KBM-7 (cell line): ENCODE measurements at regions not wholly inside any gene's neighbourhood (a gene's known extent, or its start where the extent isn't known, plus 50 kb on each side); places are given as distances from the start of the nearest gene placed in this dataset.

Source experiments
- DNase-seq: peaks from one replicate; pipeline ENCODE4 v3.0.0-alpha.2; 2015
- in situ Hi-C: fragments of 300-500 bp; cut with MboI; formaldehyde crosslinking; loops from 2 replicates; pipeline ENCODE4 v1.14.3; 2020; ENCODE audit warnings: low sequenced_read_pairs, low pct_unique_long_range_greater_than_20kb, mixed read lengths

- DNase-seq, result no peak
Observed at GRCh38 chr18:27447930-27448329, 262.8 kb upstream of the CHST9 start.

GRCh38 chr18:27447451-27447881, 262.4 kb upstream of the CHST9 start:
- in situ Hi-C loops, result no loop called here
- DNase-seq, result no peak

More at GRCh38 chr18:27447930-27448329, 262.8 kb upstream of the CHST9 start:
- in situ Hi-C loops, result no loop called here

GRCh38 chr18:27430595-27430994, 245.5 kb upstream of the CHST9 start:
- in situ Hi-C loops, result no loop called here
- DNase-seq, result no peak

- in situ Hi-C loops, result no loop called here
- no peak for DNase-seq
Observed at GRCh38 chr18:27428716-27429475, 243.8 kb upstream of the CHST9 start.

GRCh38 chr18:27428120-27428519, 243.0 kb upstream of the CHST9 start:
- no peak for DNase-seq
- in situ Hi-C loops, result no loop called here

DNA sequence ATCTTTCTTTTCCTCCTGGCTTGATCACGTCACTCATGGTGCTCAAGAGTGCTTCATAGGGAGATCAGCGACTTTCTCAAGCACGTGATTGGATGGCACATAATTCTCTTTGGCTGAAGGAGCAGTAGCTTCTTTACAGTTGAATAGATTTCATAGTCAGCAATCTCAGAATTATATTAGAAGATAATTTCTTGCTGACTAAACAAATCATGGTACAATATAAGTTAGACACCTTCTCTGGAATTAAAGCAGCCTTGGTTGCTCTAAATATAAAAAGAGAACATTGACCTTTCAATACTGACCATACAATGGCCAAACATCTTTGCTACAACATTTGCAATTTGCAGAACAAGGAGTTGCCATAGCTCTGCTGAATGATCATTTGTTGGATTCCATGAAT, 238.5 kb upstream of the CHST9 start:
- no peak for DNase-seq
- in situ Hi-C loops, result no loop called here

DNA sequence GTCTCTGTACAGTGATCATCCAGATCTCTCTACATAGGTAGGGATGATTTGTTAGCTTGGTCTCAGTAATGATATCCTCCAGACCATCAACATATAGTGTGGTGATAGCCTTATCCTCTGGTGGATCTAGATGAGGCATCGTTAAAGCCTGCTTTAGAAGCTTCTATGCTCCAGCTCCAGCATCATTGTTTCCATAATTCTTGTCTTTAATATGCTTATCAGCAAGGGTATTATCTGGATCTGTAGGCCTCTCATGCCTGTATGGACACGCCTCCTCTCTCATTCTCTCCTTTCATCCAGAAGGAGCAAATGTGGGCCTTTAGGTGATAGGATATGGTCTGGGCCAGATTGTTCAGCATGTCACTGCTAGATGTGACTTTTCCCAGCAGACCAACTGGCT, 234.5 kb upstream of the CHST9 start:
- DNase-seq, result no peak
- in situ Hi-C loops, result no loop called here

- in situ Hi-C loops, result no loop called here
- no peak for DNase-seq
Observed at GRCh38 chr18:27415495-27415894, 230.4 kb upstream of the CHST9 start.

DNA sequence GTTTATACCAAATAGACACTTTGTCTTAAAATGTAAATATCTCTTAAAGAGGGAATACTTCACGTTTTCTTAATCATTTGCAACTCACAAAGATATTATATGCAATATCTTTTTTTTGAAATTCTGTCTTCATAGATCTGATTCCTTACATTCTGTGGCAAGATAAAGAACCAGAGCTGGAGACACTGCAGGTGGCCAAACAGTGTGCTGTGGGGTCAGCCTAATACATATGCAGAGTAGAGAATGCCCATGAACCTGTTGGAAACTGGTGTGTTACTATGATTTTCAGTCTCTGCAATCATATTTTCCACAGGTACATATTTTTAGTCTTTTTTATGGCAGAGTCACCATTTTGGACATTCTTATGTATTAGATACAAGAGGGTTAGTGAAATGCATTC, 229.6 kb upstream of the CHST9 start:
- DNase-seq, result no peak
- in situ Hi-C loops, result no loop called here

GRCh38 chr18:27413495-27414401, 228.6 kb upstream of the CHST9 start:
- in situ Hi-C loops, result no loop called here
- DNase-seq, result no peak

- DNase-seq, result no peak
- in situ Hi-C loops, result no loop called here
Observed at GRCh38 chr18:27412556-27412955, 227.4 kb upstream of the CHST9 start.

DNA sequence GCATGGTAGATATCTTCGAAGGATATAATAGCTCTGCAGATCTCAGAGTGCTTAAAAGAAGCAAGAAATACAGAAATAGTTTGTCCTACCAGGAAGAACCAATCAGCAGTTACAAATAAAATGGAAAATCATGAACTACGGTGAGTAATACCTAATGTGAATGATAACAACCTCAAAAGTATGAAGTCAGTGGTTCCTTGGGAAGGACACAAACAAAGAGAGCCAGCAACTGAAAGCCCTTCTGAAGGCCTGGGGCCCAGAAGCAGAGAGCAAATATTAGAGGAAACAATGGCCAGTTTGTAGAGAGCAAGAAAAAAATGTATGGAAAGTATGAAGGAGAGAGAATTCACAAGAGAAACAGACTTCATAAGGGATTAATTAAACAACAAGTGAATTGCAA, 226.8 kb upstream of the CHST9 start:
- in situ Hi-C loops, result no loop called here
- no peak for DNase-seq

GRCh38 chr18:27411013-27411412, 225.9 kb upstream of the CHST9 start:
- DNase-seq, result no peak
- in situ Hi-C loops, result no loop called here

GRCh38 chr18:27404855-27405254, 219.7 kb upstream of the CHST9 start:
- no peak for DNase-seq
- in situ Hi-C loops, result no loop called here

DNA sequence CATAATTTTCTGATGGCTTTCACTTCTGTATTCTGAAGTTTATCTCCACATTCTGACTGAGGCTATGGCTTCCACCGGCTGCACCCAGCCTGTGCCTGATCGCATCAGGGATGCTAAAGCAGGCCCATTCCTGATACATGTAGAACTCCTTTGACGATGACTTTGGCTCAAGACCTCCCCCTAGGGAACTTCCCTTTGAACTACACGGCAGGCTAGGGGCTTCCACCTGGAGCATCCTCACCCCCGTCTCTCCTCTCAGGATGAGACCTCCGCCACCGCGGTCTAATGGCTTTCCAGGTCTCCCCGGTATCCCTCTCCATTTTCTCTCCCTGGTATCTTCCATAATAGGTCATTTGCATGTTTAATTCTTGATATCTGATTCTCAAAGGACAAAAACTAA, 214.9 kb upstream of the CHST9 start:
- in situ Hi-C loops, result no loop called here

GRCh38 chr18:27395752-27396151, 210.6 kb upstream of the CHST9 start:
- no peak for DNase-seq
- in situ Hi-C loops, result no loop called here

More for the DNA sequence above, 214.9 kb upstream of the CHST9 start:
- DNase-seq, result no peak

DNA sequence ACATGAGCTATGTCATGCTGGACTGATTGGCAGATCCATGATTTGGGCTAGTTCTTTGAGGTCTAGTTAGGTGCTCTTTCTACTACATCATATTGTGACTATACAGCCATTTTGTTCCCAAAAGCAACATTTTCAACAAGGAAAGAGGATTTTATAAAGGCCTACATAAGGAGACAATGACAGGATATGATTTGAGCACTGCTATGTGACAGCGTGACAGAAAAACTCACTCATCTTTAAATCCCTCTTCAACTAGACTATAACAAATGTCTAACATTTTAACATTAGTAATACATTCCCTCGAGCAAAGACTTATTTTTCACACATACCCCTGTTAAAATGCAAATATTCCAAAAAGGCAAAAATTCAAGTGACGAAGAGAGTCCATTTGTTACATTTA, 209.6 kb upstream of the CHST9 start:
- no peak for DNase-seq
- in situ Hi-C loops, result no loop called here

DNA sequence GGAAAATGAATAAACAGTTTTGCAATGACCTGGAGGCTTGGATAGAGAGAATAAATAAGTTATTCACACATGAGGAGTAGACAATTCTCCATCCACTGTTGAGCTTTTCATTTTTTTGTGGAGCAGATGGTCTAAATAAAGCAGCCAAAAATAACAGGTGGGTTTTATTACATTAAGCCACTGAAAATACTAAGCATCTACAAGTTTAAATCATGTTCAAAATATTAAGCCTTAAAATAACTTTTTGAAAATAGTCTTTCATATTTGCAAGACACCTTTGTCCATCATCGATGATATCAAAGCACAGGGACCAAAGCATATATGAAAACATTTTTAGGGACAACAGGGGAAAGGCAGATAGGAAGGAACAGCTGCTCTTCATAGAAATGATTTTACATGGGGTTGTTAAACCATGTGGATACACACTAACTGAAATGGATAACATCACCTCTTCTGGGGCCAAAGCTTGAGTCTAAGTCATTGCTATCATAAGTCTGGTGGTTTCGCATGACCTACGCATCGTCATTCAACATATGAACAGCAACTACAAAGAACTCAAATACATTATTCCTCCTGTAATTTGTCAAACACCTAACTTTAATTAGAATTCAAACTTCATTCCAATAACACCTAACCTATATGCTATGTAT, 197.6 kb upstream of the CHST9 start:
- no peak for DNase-seq
- in situ Hi-C loops, result no loop called here

GRCh38 chr18:27378431-27379095, 193.5 kb upstream of the CHST9 start:
- in situ Hi-C loops, result no loop called here
- DNase-seq, result no peak
